ENCODE measurements at regions not wholly inside any gene's neighbourhood (a gene's known extent, or its start where the extent isn't known, plus 50 kb on each side); places are given as distances from the start of the nearest gene placed in this dataset.

DNA sequence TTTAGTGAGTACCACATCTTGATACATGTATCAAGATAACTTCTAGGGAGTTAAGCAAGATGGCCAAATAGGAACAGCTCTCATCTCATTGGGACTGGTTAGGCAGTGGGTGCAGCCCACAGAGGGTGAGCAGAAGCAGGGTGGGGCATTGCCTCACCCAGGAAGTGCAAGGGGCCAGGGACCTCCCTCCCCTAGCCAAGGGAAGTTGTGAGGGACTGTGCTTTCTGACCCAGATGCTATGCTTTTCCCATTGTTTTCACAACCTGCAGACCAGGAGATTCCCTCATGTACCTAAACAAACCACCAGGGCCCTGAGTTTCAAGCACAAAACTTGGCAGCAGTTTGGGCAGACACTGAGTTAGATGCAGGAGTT lies 665.0 kb upstream of the CBLB start:
- TF ChIP-seq, protein P1, sequence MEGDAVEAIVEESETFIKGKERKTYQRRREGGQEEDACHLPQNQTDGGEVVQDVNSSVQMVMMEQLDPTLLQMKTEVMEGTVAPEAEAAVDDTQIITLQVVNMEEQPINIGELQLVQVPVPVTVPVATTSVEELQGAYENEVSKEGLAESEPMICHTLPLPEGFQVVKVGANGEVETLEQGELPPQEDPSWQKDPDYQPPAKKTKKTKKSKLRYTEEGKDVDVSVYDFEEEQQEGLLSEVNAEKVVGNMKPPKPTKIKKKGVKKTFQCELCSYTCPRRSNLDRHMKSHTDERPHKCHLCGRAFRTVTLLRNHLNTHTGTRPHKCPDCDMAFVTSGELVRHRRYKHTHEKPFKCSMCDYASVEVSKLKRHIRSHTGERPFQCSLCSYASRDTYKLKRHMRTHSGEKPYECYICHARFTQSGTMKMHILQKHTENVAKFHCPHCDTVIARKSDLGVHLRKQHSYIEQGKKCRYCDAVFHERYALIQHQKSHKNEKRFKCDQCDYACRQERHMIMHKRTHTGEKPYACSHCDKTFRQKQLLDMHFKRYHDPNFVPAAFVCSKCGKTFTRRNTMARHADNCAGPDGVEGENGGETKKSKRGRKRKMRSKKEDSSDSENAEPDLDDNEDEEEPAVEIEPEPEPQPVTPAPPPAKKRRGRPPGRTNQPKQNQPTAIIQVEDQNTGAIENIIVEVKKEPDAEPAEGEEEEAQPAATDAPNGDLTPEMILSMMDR (IDR thresholded peaks at IDR 0.05): no peak
- TF ChIP-seq POLR2A (IDR thresholded peaks at IDR 0.05): no peak
